ENCODE measurements at regions not wholly inside any gene's neighbourhood (a gene's known extent, or its start where the extent isn't known, plus 50 kb on each side); places are given as distances from the start of the nearest gene placed in this dataset.

- no peak for DNase-seq (ENCODE audit: low spot score)
Observed at GRCh38 chr10:124227055-124227975, 133.9 kb upstream of the CHST15 start.

- no peak for DNase-seq (ENCODE audit: low spot score)
Observed at GRCh38 chr10:124226271-124227054, 133.1 kb upstream of the CHST15 start.

- no peak for DNase-seq (ENCODE audit: low spot score)
Observed at GRCh38 chr10:124225467-124226270, 132.3 kb upstream of the CHST15 start.

- DNase-seq (ENCODE audit: low spot score): no peak
Observed at GRCh38 chr10:124225029-124225466, 131.7 kb upstream of the CHST15 start.

GRCh38 chr10:124224331-124225028 is 131.1 kb upstream of the CHST15 start:
- no peak for DNase-seq (ENCODE audit: low spot score)

- no peak for DNase-seq (ENCODE audit: low spot score)
Observed at GRCh38 chr10:124223711-124224085, 130.3 kb upstream of the CHST15 start.

GRCh38 chr10:124222988-124223710 is 129.8 kb upstream of the CHST15 start:
- no peak for DNase-seq (ENCODE audit: low spot score)

GRCh38 chr10:124222318-124222987 is 129.1 kb upstream of the CHST15 start:
- no peak for DNase-seq (ENCODE audit: low spot score)

GRCh38 chr10:124221356-124222317 is 128.2 kb upstream of the CHST15 start:
- DNase-seq (ENCODE audit: low spot score): no peak

GRCh38 chr10:124220971-124221355 is 127.6 kb upstream of the CHST15 start:
- DNase-seq (ENCODE audit: low spot score): no peak

- no peak for DNase-seq (ENCODE audit: low spot score)
Observed at GRCh38 chr10:124220547-124220946, 127.1 kb upstream of the CHST15 start.

- no peak for DNase-seq (ENCODE audit: low spot score)
Observed at GRCh38 chr10:124219655-124220054, 126.3 kb upstream of the CHST15 start.

- no peak for DNase-seq (ENCODE audit: low spot score)
Observed at GRCh38 chr10:124219062-124219461, 125.7 kb upstream of the CHST15 start.

- DNase-seq (ENCODE audit: low spot score): no peak
Observed at GRCh38 chr10:124217906-124218804, 124.8 kb upstream of the CHST15 start.

- DNase-seq (ENCODE audit: low spot score): no peak
Observed at GRCh38 chr10:124217031-124217430, 123.6 kb upstream of the CHST15 start.

GRCh38 chr10:124214610-124215375 is 121.4 kb upstream of the CHST15 start:
- no peak for DNase-seq (ENCODE audit: low spot score)

- no peak for DNase-seq (ENCODE audit: low spot score)
Observed at GRCh38 chr10:124213899-124214510, 120.6 kb upstream of the CHST15 start.

All from activated CD4-positive, alpha-beta T cell treated with anti-CD3 and anti-CD28 coated beads, Interleukin-2, Interleukin-4, amounts not matched to agents 100 ng/mL and 50 ng/mL, durations not matched to agents 16 hours and 8 hours (primary cell).